ENCODE measurements at regions not wholly inside any gene's neighbourhood (a gene's known extent, or its start where the extent isn't known, plus 50 kb on each side); places are given as distances from the start of the nearest gene placed in this dataset.

DNA sequence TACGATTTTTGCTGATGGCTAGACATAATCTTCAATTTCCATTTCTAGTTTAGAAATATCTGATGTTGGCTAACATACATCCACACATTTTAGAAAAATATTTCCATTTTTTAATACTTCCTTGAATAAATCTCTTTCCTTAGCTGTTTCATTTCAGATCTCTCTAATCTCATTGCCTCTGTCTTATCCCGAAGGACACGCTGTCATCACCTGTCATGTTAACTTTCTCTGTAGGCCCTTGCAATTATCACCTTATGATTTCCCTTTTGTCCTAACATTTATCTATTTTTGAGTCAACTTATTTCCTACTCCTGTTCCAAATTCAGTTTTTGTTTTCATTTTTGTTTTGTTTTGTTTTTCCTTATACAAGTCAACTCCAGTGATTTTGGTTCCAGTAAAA lies 173.1 kb upstream of the POM121L12 start:
- TF ChIP-seq POLR2AphosphoS5 (IDR thresholded peaks at IDR 0.05; ENCODE audit: borderline replicate concordance, low read depth, low read length) (no peak), EZH2 (IDR thresholded peaks at IDR 0.05) (no peak), FOXP2 (optimal IDR thresholded peaks at IDR 0.05; ENCODE audit: control extremely low read depth, extremely low read length, insufficient read depth) (no peak)
